ENCODE measurements at regions not wholly inside any gene's neighbourhood (a gene's known extent, or its start where the extent isn't known, plus 50 kb on each side); places are given as distances from the start of the nearest gene placed in this dataset.

GRCh38 chrX:39158801-39159657 lies 357.8 kb downstream of the MID1IP1 start:
- 0 out of 2 replicates have a peak, but pooled peaks cover 2% of the 10 kb centered on the region for H3K4me1 ChIP-seq (ENCODE audit: insufficient read depth, low read length)
- no peak overlapping the region for H3K4ac ChIP-seq (ENCODE audit: low read depth, low read length)
- H2BK120ac ChIP-seq (ENCODE audit: low read depth, low read length, poor library complexity, severe bottlenecking): no peak overlapping the region
- no peak overlapping the region for H2BK12ac ChIP-seq (ENCODE audit: insufficient read length, low read depth, low read length)
- H2AK5ac ChIP-seq (ENCODE audit: insufficient read length, low read length): no peak overlapping the region
- H3K23me2 ChIP-seq (ENCODE audit: insufficient read length, low read depth, low read length, poor library complexity, severe bottlenecking): peaks cover 6% of the 10 kb centered on the region
- TF ChIP-seq, protein P1, sequence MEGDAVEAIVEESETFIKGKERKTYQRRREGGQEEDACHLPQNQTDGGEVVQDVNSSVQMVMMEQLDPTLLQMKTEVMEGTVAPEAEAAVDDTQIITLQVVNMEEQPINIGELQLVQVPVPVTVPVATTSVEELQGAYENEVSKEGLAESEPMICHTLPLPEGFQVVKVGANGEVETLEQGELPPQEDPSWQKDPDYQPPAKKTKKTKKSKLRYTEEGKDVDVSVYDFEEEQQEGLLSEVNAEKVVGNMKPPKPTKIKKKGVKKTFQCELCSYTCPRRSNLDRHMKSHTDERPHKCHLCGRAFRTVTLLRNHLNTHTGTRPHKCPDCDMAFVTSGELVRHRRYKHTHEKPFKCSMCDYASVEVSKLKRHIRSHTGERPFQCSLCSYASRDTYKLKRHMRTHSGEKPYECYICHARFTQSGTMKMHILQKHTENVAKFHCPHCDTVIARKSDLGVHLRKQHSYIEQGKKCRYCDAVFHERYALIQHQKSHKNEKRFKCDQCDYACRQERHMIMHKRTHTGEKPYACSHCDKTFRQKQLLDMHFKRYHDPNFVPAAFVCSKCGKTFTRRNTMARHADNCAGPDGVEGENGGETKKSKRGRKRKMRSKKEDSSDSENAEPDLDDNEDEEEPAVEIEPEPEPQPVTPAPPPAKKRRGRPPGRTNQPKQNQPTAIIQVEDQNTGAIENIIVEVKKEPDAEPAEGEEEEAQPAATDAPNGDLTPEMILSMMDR (conservative IDR thresholded peaks at IDR 0.05): no peak
- H4K8ac ChIP-seq (replicated peaks; ENCODE audit: insufficient read length, low read depth, low read length): no peak overlapping the region
- H3K23ac ChIP-seq (ENCODE audit: insufficient read length, low read depth, low read length): no peak overlapping the region
- no peak overlapping the region for H3K27ac Mint-ChIP-seq
- H3K18ac ChIP-seq (ENCODE audit: insufficient read length, low read depth, low read length): no peak overlapping the region
- WGBS (ENCODE audit: extremely low coverage, insufficient read length, low lambda C conversion rate): no CpG with 5 or more reads among the region's 11 CpGs
- peaks cover 73 to 78% of the 10 kb centered on the region in 2 experiments for H3K9me3 Mint-ChIP-seq
- no peak overlapping the region for H3K14ac ChIP-seq (ENCODE audit: insufficient read depth, low read length)
- no peak overlapping the region for H2AFZ ChIP-seq (ENCODE audit: low read length)
- H3K36me3 Mint-ChIP-seq (ENCODE audit: insufficient read depth in 1 of 3, low read depth in 3 of 3): peaks cover 0 to 5% (median 2%) of the 10 kb centered on the region in 3 experiments; a peak in 5 of 7 replicates
- no peak overlapping the region for H2BK20ac ChIP-seq (ENCODE audit: low read depth, low read length, poor library complexity, severe bottlenecking)
- no peaks in the 10 kb centered on the region for H3K79me1 ChIP-seq (ENCODE audit: insufficient read depth, low read depth, low read length, poor library complexity, severe bottlenecking)
- H2BK5ac ChIP-seq (ENCODE audit: insufficient read length, low read length): no peak overlapping the region
- H3K27ac ChIP-seq (ENCODE audit: insufficient read length, low read depth, low read length): no peak overlapping the region
- DNase-seq: no peak
- H3K9me3 ChIP-seq (ENCODE audit: control insufficient read depth, low read depth, low read length): no peaks in the 10 kb centered on the region
- H3K79me2 ChIP-seq (ENCODE audit: insufficient read depth, low read length): no peaks in the 10 kb centered on the region
- H3K56ac ChIP-seq (ENCODE audit: insufficient read length, low read depth, low read length): no peak overlapping the region
- peaks cover 37% of the 10 kb centered on the region for H3K27me3 Mint-ChIP-seq (ENCODE audit: low read depth)
- no peak overlapping the region for H3K4me2 ChIP-seq (ENCODE audit: insufficient read depth, insufficient read length, low read length)
- no peak overlapping the region for H3T11ph ChIP-seq (ENCODE audit: low read length)
- no peak overlapping the region for H4K91ac ChIP-seq (ENCODE audit: insufficient read length, low read depth, low read length)
- peaks cover 3% of the 10 kb centered on the region; the same call in 1 of the 2 replicates for H3K27me3 ChIP-seq (ENCODE audit: insufficient read depth, low read length)
- no peak overlapping the region for H2BK15ac ChIP-seq (ENCODE audit: low read depth, low read length)
- peaks cover 0 to 14% of the 10 kb centered on the region in 2 experiments; a peak in 1 of 4 replicates for H3K4me1 Mint-ChIP-seq
- H3K4me3 Mint-ChIP-seq: no peak overlapping the region; a peak in 1 of 5 replicates
- H3K9ac ChIP-seq (ENCODE audit: extremely low read depth, insufficient read length, low read length): no peak overlapping the region
- H4K20me1 ChIP-seq (ENCODE audit: control insufficient read depth, insufficient read depth, insufficient read length): no peaks in the 10 kb centered on the region
- H4K5ac ChIP-seq (ENCODE audit: insufficient read length, low read depth, low read length): no peak overlapping the region

All from H9 (cell line).